Aorta (tissue), 5 donors: ENCODE measurements at regions not wholly inside any gene's neighbourhood (a gene's known extent, or its start where the extent isn't known, plus 50 kb on each side); places are given as distances from the start of the nearest gene placed in this dataset.

Source experiments
- ATAC-seq: fragments of 200-7000 bp; cut with Tn5 transposase; one replicate; pipeline ENCODE4 v1.9.1; 2022; ENCODE audit warnings: moderate library complexity; ENCODE audit not compliant: low FRiP score
- DNase-seq, 2 donors: peaks; one replicate each; pipeline ENCODE4 v3.0.0-alpha.2; 2020
- H3K27ac ChIP-seq, 2 donors: one replicate each; pipeline ENCODE4 v1.5.1; 2013; ENCODE audit warnings: low read length in 2 of 2, mild to moderate bottlenecking in 2 of 2, moderate library complexity in 2 of 2, control low read depth in 1 of 2, inconsistent platforms in 1 of 2, low read depth in 1 of 2
- H3K27me3 ChIP-seq, 2 donors: one replicate each; pipeline ENCODE4 v1.6.1; 2013; ENCODE audit warnings: control low read depth in 1 of 2, low read length in 1 of 2, mild to moderate bottlenecking in 1 of 2, moderate library complexity in 1 of 2; ENCODE audit not compliant: insufficient read depth in 2 of 2, control insufficient read depth in 1 of 2
- H3K36me3 ChIP-seq, 2 donors: one replicate each; pipeline ENCODE4 v1.6.1; 2013; ENCODE audit warnings: control low read depth in 1 of 2, low read length in 1 of 2, mild to moderate bottlenecking in 1 of 2; ENCODE audit not compliant: insufficient read depth in 2 of 2, control insufficient read depth in 1 of 2
- H3K4me1 ChIP-seq, 2 donors: one replicate each; pipeline ENCODE4 v1.6.1; 2013; ENCODE audit warnings: low read length in 2 of 2, control low read depth in 1 of 2, mild to moderate bottlenecking in 1 of 2, moderate library complexity in 1 of 2; ENCODE audit not compliant: insufficient read depth in 2 of 2, control insufficient read depth in 1 of 2
- H3K4me3 ChIP-seq, 2 donors: one replicate each; pipeline ENCODE4 v1.5.1; 2013; ENCODE audit warnings: low read length in 2 of 2, control low read depth in 1 of 2, mild to moderate bottlenecking in 1 of 2
- H3K9me3 ChIP-seq: one replicate; pipeline ENCODE4 v1.6.1; 2013; ENCODE audit warnings: mild to moderate bottlenecking, low read length; ENCODE audit not compliant: control insufficient read depth
- WGBS, 2 donors: extraction: QIAGEN DNeasy Blood & Tissue Kit; methylation state at CpG; one replicate each; pipeline ENCODE4 v1.1.7; 2013; 5-methylcytosine and 5-hydroxymethylcytosine counted together
- intact Hi-C, 2 donors: fragments of 100-400 bp; cut with DNase I; formaldehyde crosslinking; loops; one replicate each; pipeline versions ENCODE4 v1.14.2 to v1.15.0; 2022
- donor health status: healthy with polysubstance abuse.
- donor health status: Bipolar disorder and iron deficiency.
- donor health status: DM: no; HTN: no; CAD: no.
- donor health status: DM: no; HTN: no; CAD: no.
- donor health status: DM: yes; HTN: yes; CAD: no.

- intact Hi-C loops = no loop called here
- DNase-seq (no peak), ATAC-seq (no peak)
- Histone ChIP-seq H3K27me3 (no peaks in the 10 kb centered on the region), H3K36me3 (no peaks in the 10 kb centered on the region), H3K27ac (no peak overlapping the region), H3K4me1 (no peaks in the 10 kb centered on the region), H3K4me3 (no peak overlapping the region), H3K9me3 (no peaks in the 10 kb centered on the region)
- WGBS, 2 donors = 79 to 81% methylated on average over 6 of the region's 6 CpGs
These were observed 94.4 kb upstream of the ALX4 start for GRCh38 chr11:44404301-44404700.

- Histone ChIP-seq H3K36me3 (no peaks in the 10 kb centered on the region), H3K9me3 (no peaks in the 10 kb centered on the region), H3K27me3 (no peaks in the 10 kb centered on the region), H3K4me3 (no peak overlapping the region), H3K27ac (no peak overlapping the region), H3K4me1 (no peaks in the 10 kb centered on the region)
- 71 to 74% methylated on average over 10 of the region's 10 CpGs for WGBS, 2 donors
- intact Hi-C loops = no loop called here
- ATAC-seq (no peak), DNase-seq (no peak)
These were observed 94.9 kb upstream of the ALX4 start for GRCh38 chr11:44404736-44405395.

- ATAC-seq = no peak
- H3K9me3 ChIP-seq = no peaks in the 10 kb centered on the region
- 60 to 62% methylated on average over 7 of the region's 7 CpGs for WGBS, 2 donors
These were observed 97.5 kb upstream of the ALX4 start for GRCh38 chr11:44407211-44407996.

GRCh38 chr11:44408141-44408540 is 98.2 kb upstream of the ALX4 start:
- no peaks in the 10 kb centered on the region for H3K9me3 ChIP-seq
- no peaks in the 10 kb centered on the region for H3K4me1 ChIP-seq
- no peaks in the 10 kb centered on the region for H3K36me3 ChIP-seq
- intact Hi-C loops = no loop called here
- H3K4me3 ChIP-seq = no peak overlapping the region
- no peaks in the 10 kb centered on the region for H3K27me3 ChIP-seq
- ATAC-seq (no peak), DNase-seq (no peak)
- H3K27ac ChIP-seq = no peak overlapping the region
- WGBS, 2 donors = 41 to 44% methylated on average over 4 of the region's 4 CpGs

More at GRCh38 chr11:44407211-44407996, 97.5 kb upstream of the ALX4 start:
- intact Hi-C loops = no loop called here
- DNase-seq = no peak
- Histone ChIP-seq H3K36me3 (no peaks in the 10 kb centered on the region), H3K27ac (no peak overlapping the region), H3K4me3 (no peak overlapping the region), H3K4me1 (no peaks in the 10 kb centered on the region), H3K27me3 (no peaks in the 10 kb centered on the region)

- intact Hi-C loops = no loop called here
- DNase-seq (no peak), ATAC-seq (no peak)
- Histone ChIP-seq H3K27ac (no peak overlapping the region), H3K4me3 (no peak overlapping the region), H3K36me3 (no peaks in the 10 kb centered on the region), H3K27me3 (no peaks in the 10 kb centered on the region), H3K4me1 (no peaks in the 10 kb centered on the region), H3K9me3 (no peaks in the 10 kb centered on the region)
- 88 to 89% methylated on average over 6 of the region's 6 CpGs for WGBS, 2 donors
These were observed 99.0 kb upstream of the ALX4 start for GRCh38 chr11:44408711-44409470.

GRCh38 chr11:44409558-44410236 is 99.8 kb upstream of the ALX4 start:
- H3K9me3 ChIP-seq = no peaks in the 10 kb centered on the region
- intact Hi-C loops = no loop called here
- H3K4me3 ChIP-seq = no peak overlapping the region
- H3K27ac ChIP-seq = no peak overlapping the region
- no peaks in the 10 kb centered on the region for H3K27me3 ChIP-seq
- no peak for ATAC-seq
- 67 to 74% methylated on average over 9 of the region's 9 CpGs for WGBS, 2 donors
- H3K4me1 ChIP-seq = no peaks in the 10 kb centered on the region
- no peak for DNase-seq
- H3K36me3 ChIP-seq = no peaks in the 10 kb centered on the region

GRCh38 chr11:44416776-44417175 is 106.8 kb upstream of the ALX4 start:
- no peak overlapping the region for H3K27ac ChIP-seq
- H3K27me3 ChIP-seq = no peaks in the 10 kb centered on the region
- intact Hi-C loops = no loop called here
- ATAC-seq (no peak), DNase-seq (no peak)
- H3K9me3 ChIP-seq = no peaks in the 10 kb centered on the region
- no peaks in the 10 kb centered on the region for H3K4me1 ChIP-seq
- no peaks in the 10 kb centered on the region for H3K36me3 ChIP-seq
- no peak overlapping the region for H3K4me3 ChIP-seq

- Histone ChIP-seq H3K4me1 (no peaks in the 10 kb centered on the region), H3K27me3 (no peaks in the 10 kb centered on the region), H3K4me3 (no peak overlapping the region), H3K36me3 (no peaks in the 10 kb centered on the region), H3K9me3 (no peaks in the 10 kb centered on the region), H3K27ac (no peak overlapping the region)
- intact Hi-C loops = no loop called here
- 82 to 86% methylated on average over 7 of the region's 7 CpGs for WGBS, 2 donors
- ATAC-seq = no peak
- DNase-seq = no peak
These were observed 108.0 kb upstream of the ALX4 start for GRCh38 chr11:44417731-44418455.
